ENCODE measurements at regions not wholly inside any gene's neighbourhood (a gene's known extent, or its start where the extent isn't known, plus 50 kb on each side); places are given as distances from the start of the nearest gene placed in this dataset.
"Not testable (repeated sequence)": the region's sequence is repeated elsewhere in the genome, so short reads cannot be mapped to it uniquely, and the experiment has no call there.

GRCh38 chr15:23797747-23798446, 110.8 kb upstream of the NDN start:
- no peaks in the 10 kb centered on the region for H3K4me1 Mint-ChIP-seq
- H3K4me3 Mint-ChIP-seq, result no peak overlapping the region
- peaks cover 10% of the 10 kb centered on the region for H3K9me3 Mint-ChIP-seq
- DNase-seq (no peak), ATAC-seq (ENCODE audit: low read depth) (no peak)
- no peak overlapping the region for H3K27ac Mint-ChIP-seq
- H3K36me3 Mint-ChIP-seq, result no peaks in the 10 kb centered on the region
- POLR2A ChIA-PET, result no interaction called here
- no peaks in the 10 kb centered on the region for H3K27me3 Mint-ChIP-seq

DNA sequence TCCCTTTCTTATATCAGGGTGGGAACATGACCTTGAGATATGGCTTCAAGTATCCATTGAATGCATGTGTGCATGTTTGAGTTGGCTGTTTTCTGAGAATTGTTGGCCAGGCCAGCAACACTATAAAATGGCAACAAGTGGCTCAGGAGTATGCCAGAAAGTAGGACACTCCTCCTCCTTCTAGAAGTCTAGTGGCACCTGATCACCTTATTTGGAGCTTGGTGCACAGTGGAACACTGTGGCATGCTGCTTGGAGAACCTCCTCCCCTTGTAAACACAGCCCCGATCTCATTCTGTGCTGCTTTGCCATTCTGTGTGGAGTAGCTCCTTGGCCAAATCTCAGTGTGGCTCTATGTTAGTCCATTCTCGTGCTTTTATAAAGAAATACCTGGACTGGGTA, 114.8 kb upstream of the NDN start:
- Mint-ChIP-seq H3K27me3 (no peaks in the 10 kb centered on the region), H3K4me3 (no peak overlapping the region), H3K9me3 (peaks cover 9% of the 10 kb centered on the region), H3K36me3 (no peaks in the 10 kb centered on the region), H3K27ac (no peak overlapping the region), H3K4me1 (no peaks in the 10 kb centered on the region)
- POLR2A ChIA-PET, result no interaction called here
- ATAC-seq (ENCODE audit: low read depth) (no peak), DNase-seq (no peak)

GRCh38 chr15:23802896-23803435, 115.9 kb upstream of the NDN start:
- DNase-seq; H3K27me3 Mint-ChIP-seq; POLR2A ChIA-PET; H3K4me3 Mint-ChIP-seq; ATAC-seq (ENCODE audit: low read depth); H3K36me3 Mint-ChIP-seq; H3K4me1 Mint-ChIP-seq; H3K27ac Mint-ChIP-seq: not testable (repeated sequence)
- H3K9me3 Mint-ChIP-seq, result peaks cover 11% of the 10 kb centered on the region

DNA sequence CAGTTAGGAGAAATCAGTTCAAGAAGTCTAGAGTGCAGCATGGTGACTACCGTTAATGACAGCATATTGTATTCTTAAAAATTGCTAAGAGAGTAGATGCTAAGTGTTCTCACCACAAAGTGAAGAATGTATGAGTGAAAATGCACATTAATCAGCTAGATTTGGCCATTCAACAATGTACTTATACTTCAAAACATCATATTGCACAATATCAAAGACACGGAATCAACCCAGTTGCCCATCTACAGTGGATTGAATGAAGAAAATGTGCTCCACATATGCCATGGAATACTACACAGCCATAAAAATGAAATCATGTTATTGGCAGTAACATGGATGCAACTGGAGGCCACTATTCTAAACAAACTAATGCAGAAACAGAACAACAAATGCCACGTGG, 119.9 kb upstream of the NDN start:
- Mint-ChIP-seq H3K4me1 (no peaks in the 10 kb centered on the region), H3K4me3 (no peak overlapping the region), H3K27ac (no peak overlapping the region), H3K9me3 (peaks cover 10% of the 10 kb centered on the region), H3K27me3 (no peaks in the 10 kb centered on the region), H3K36me3 (no peaks in the 10 kb centered on the region)
- no peak for ATAC-seq (ENCODE audit: low read depth)
- POLR2A ChIA-PET, result no interaction called here
- no peak for DNase-seq

DNA sequence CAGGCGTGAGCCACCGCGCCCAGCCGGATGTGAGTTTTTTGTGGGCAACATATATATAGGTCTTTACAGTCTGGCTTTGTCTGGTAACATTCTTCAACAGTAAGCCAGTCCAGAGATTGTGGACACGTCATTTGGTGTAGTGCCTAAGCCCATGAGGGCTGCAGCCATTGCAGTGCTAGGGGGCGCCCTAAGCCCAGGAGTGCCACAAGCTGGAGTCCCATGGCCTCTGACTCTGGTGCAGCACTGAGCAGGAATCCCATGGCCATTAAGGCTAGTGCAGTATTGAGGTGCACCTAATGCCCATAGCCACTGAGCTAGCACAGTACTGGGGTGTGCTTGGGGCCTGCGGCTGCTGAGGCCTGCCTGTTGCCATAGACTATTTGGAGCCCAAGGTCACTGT, 136.4 kb upstream of the NDN start:
- Mint-ChIP-seq H3K4me3 (no peak overlapping the region), H3K4me1 (no peaks in the 10 kb centered on the region), H3K9me3 (peaks cover 5% of the 10 kb centered on the region), H3K27ac (no peak overlapping the region), H3K27me3 (no peaks in the 10 kb centered on the region), H3K36me3 (no peaks in the 10 kb centered on the region)
- no peak for DNase-seq
- POLR2A ChIA-PET, result no interaction called here
- ATAC-seq (ENCODE audit: low read depth), result no peak

DNA sequence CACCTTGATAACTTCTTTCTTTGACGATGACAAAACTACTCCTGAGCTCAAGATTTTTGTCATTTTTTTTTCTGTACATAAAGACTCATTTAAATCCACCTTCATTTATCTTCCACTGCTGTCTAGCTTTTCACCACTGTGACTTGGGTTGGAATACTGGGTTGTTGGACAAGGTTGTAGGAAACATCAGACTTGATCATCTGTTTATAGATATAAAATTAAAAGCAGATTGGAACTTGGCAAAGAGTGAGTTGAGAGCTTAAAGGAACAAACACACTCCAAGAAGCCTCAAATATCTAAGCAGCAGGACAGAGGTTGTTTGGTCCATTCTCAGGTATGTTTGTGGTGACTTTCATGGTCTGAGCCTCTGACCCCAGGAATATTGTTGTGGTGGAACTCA, 141.7 kb upstream of the NDN start:
- no peaks in the 10 kb centered on the region for H3K4me1 Mint-ChIP-seq
- no peak for DNase-seq
- POLR2A ChIA-PET, result no interaction called here
- H3K4me3 Mint-ChIP-seq, result no peak overlapping the region
- peaks cover 3% of the 10 kb centered on the region for H3K9me3 Mint-ChIP-seq
- no peak overlapping the region for H3K27ac Mint-ChIP-seq
- ATAC-seq (ENCODE audit: low read depth), result no peak
- no peaks in the 10 kb centered on the region for H3K27me3 Mint-ChIP-seq
- H3K36me3 Mint-ChIP-seq, result no peaks in the 10 kb centered on the region

GRCh38 chr15:23835953-23836352, 148.8 kb upstream of the NDN start:
- no peaks in the 10 kb centered on the region for H3K27me3 Mint-ChIP-seq
- ATAC-seq (ENCODE audit: low read depth) (no peak), DNase-seq (no peak)
- peaks cover 12% of the 10 kb centered on the region for H3K9me3 Mint-ChIP-seq
- H3K4me1 Mint-ChIP-seq, result no peaks in the 10 kb centered on the region
- H3K36me3 Mint-ChIP-seq, result no peaks in the 10 kb centered on the region
- POLR2A ChIA-PET, result no interaction called here
- no peak overlapping the region for H3K27ac Mint-ChIP-seq
- H3K4me3 Mint-ChIP-seq, result no peak overlapping the region

DNA sequence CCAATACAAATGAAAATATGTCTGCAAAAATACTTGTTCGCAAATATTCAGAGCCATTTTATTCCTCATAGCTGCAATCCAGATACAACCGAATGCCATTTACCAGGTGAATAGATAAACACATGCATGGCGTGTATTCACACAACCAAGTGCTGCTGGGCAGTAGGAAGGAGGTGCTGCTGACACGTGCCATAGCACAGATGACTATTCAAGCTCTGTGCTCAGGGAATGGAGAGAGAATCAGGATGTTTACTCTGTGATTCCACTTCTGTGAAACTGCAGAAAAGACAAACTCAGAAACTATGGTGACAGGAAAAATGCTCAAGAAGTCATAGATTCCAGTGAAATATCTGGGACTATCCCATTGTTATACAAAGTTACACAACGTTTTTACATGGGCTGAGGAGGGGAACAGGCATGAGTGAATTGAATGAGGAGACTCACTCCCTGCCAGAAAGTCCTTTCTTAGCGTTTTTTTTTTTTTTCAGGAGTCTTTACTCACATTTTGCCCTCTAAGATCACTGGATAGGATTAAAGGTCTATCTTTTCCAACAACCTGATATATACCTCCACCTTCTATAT, 152.9 kb upstream of the NDN start:
- Mint-ChIP-seq H3K27me3 (no peaks in the 10 kb centered on the region), H3K27ac (no peak overlapping the region), H3K4me1 (no peaks in the 10 kb centered on the region), H3K4me3 (no peak overlapping the region), H3K9me3 (peaks cover 14% of the 10 kb centered on the region), H3K36me3 (no peaks in the 10 kb centered on the region)
- POLR2A ChIA-PET, result no interaction called here
- ATAC-seq (ENCODE audit: low read depth) (no peak), DNase-seq (no peak)

DNA sequence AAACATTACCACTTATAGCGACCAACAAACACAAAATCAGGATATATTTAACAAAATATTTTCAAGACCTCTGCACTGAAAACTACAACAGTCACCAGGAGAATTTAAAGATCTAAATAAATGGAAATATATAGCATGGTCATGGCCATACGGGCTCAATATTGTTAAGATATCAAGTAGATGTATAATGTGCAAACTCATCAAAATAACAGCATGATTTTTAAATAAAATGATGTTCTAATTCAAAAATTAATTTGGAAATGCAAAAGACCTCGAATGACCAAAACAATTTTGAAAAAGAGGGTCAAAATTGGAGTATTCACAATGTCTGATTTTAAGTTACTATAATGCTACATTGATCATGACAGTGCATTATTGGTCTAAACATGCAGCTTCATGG, 159.1 kb upstream of the NDN start:
- POLR2A ChIA-PET, result no interaction called here
- no peak overlapping the region for H3K27ac Mint-ChIP-seq
- H3K27me3 Mint-ChIP-seq, result no peaks in the 10 kb centered on the region
- ATAC-seq (ENCODE audit: low read depth) (no peak), DNase-seq (no peak)
- H3K4me1 Mint-ChIP-seq, result no peaks in the 10 kb centered on the region
- H3K4me3 Mint-ChIP-seq, result no peak overlapping the region
- peaks cover 4% of the 10 kb centered on the region for H3K9me3 Mint-ChIP-seq
- H3K36me3 Mint-ChIP-seq, result no peaks in the 10 kb centered on the region

GRCh38 chr15:23850666-23851065, 163.6 kb upstream of the NDN start:
- H3K27me3 Mint-ChIP-seq, result no peaks in the 10 kb centered on the region
- DNase-seq, result no peak
- ATAC-seq (ENCODE audit: low read depth), result no peak
- H3K9me3 Mint-ChIP-seq, result peaks cover 1% of the 10 kb centered on the region
- no peaks in the 10 kb centered on the region for H3K4me1 Mint-ChIP-seq
- H3K4me3 Mint-ChIP-seq, result no peak overlapping the region
- POLR2A ChIA-PET, result no interaction called here
- no peak overlapping the region for H3K27ac Mint-ChIP-seq
- H3K36me3 Mint-ChIP-seq, result no peaks in the 10 kb centered on the region

DNA sequence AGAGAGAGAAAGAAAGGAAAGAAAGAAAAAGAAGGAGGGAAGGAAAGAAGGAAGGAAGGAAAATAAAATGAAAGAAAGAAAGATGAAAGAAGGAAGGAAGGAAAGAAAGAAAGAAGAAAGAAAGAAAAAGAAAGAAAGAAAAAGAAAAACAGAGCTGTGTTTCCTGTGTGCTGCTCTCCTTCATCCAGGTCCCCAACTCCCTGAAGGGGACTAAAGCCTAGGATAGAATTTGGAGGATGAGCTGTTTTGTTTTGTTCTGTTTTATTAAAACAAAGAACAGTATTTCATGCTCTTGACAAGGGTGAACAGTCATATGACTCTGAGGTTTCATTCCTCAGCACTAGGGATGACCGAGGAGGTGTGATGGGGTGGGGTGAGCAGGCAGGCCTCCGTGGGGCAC, 164.8 kb upstream of the NDN start:
- H3K4me3 Mint-ChIP-seq, result no peak overlapping the region
- H3K36me3 Mint-ChIP-seq, result no peaks in the 10 kb centered on the region
- H3K27ac Mint-ChIP-seq, result no peak overlapping the region
- no peaks in the 10 kb centered on the region for H3K4me1 Mint-ChIP-seq
- H3K9me3 Mint-ChIP-seq, result peaks cover 1% of the 10 kb centered on the region
- POLR2A ChIA-PET, result no interaction called here
- ATAC-seq (ENCODE audit: low read depth) (no peak), DNase-seq (no peak)
- no peaks in the 10 kb centered on the region for H3K27me3 Mint-ChIP-seq

DNA sequence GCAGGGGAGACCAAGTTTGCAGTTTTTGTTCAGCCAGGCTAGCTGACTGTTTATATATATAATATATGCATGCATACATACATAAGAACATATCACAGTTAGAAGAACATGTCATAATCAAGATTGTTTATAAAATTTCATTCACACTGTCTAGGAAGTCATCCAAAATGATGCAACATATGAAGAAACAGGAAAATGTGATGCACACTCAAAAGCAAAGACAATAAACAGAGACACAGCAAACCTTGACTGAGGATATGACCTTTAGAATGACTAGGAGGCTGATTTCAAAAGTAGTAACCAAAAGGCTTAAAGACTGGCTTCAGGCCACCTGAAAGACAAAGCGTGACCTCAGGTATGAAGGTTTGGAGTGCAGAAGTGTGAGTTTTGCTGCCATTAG, 166.2 kb upstream of the NDN start:
- no peak for ATAC-seq (ENCODE audit: low read depth)
- peaks cover 1% of the 10 kb centered on the region for H3K9me3 Mint-ChIP-seq
- no peaks in the 10 kb centered on the region for H3K27me3 Mint-ChIP-seq
- no peaks in the 10 kb centered on the region for H3K4me1 Mint-ChIP-seq
- no peak overlapping the region for H3K4me3 Mint-ChIP-seq
- no peaks in the 10 kb centered on the region for H3K36me3 Mint-ChIP-seq
- H3K27ac Mint-ChIP-seq, result no peak overlapping the region
- POLR2A ChIA-PET, result no interaction called here
- no peak for DNase-seq

GRCh38 chr15:23854203-23854911, 167.3 kb upstream of the NDN start:
- Mint-ChIP-seq H3K27me3 (no peaks in the 10 kb centered on the region), H3K36me3 (no peaks in the 10 kb centered on the region), H3K27ac (no peak overlapping the region), H3K4me3 (no peak overlapping the region), H3K4me1 (no peaks in the 10 kb centered on the region), H3K9me3 (peaks cover 1% of the 10 kb centered on the region)
- ATAC-seq (ENCODE audit: low read depth) (no peak), DNase-seq (no peak)
- POLR2A ChIA-PET, result no interaction called here

Measured in activated naive CD8-positive, alpha-beta T cell treated with anti-CD3 and anti-CD28 coated beads, Interleukin-2, amount 10 ng/mL, durations not matched to agents 7 days and 5 days (primary cell).